Body of pancreas (tissue), 4 donors: ENCODE measurements at regions not wholly inside any gene's neighbourhood (a gene's known extent, or its start where the extent isn't known, plus 50 kb on each side); places are given as distances from the start of the nearest gene placed in this dataset.

Experiments
- CTCF ChIP-seq, 7 experiments: fragments of 450-650 bp in 4 of 7; fragments of 200-600 bp in 3 of 7; sonication (generic) in 3 of 7; IDR thresholded peaks; one replicate each; pipeline ENCODE4 v1.5.1; 2016 to 2019; ENCODE audit warnings: antibody characterized with exemption in 7 of 7
- POLR2A ChIP-seq, 3 donors: fragments of 450-650 bp; IDR thresholded peaks; one replicate each; pipeline ENCODE4 v1.6.1; 2016; ENCODE audit warnings: antibody characterized with exemption in 3 of 3, mild to moderate bottlenecking in 2 of 3

- TF ChIP-seq CTCF (IDR thresholded peaks at IDR 0.05) = no peak
- no peak for TF ChIP-seq POLR2A (IDR thresholded peaks at IDR 0.05)
Observed at GRCh38 chr5:154529282-154529681, 51.3 kb upstream of the HAND1 start.
